ENCODE measurements at regions not wholly inside any gene's neighbourhood (a gene's known extent, or its start where the extent isn't known, plus 50 kb on each side); places are given as distances from the start of the nearest gene placed in this dataset.
"Not testable (repeated sequence)": the region's sequence is repeated elsewhere in the genome, so short reads cannot be mapped to it uniquely, and the experiment has no call there.

DNA sequence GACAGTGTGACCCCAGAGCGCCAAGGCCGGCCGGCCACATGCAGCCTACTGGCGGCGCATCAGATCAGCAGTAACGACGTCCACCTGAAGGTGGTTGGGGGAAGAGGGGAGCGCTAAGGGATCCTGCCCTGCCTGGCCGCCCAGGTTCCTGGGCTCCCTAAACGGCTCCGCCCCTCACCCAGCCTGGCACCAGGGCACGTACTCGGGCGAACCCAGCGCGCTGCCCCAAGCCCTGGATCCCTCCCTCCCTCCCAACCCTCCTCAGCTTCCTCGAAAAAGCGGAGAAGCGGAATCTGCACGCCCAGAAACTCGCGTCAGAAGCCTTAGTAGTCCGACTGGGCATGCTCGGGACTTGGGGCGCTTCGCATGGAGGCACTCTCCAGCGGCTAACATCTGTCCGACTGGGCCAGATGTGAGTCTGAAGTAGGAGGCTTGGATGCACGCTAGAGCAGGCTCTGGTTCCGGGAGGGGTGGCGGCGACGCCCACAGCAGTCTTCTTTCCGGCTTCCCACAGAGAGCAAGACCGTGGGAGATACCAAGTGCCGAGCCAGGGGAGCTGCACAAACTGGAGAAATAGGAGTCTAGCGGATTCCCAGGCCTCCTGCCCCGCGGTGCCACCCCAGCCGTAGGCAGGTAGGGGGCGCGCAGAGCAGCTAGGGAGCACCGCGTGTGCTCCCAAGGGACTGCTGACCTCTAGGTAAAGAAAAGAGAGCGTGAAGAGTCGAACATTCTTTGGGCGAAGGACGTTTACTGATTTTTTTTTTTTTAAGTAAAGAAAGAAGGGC, 114.3 kb upstream of the TEX13C start:
- H3K27me3 Mint-ChIP-seq = peaks cover 44% of the 10 kb centered on the region
- intact Hi-C loops (cut with micrococcal nuclease) = loop anchor here (10.0 kb wide), 1 partner anchor 89 kb away; no protein-coding TSS in a partner anchor
- peak overlapping the region; percentile 82 for H3K4me3 Mint-ChIP-seq

DNA sequence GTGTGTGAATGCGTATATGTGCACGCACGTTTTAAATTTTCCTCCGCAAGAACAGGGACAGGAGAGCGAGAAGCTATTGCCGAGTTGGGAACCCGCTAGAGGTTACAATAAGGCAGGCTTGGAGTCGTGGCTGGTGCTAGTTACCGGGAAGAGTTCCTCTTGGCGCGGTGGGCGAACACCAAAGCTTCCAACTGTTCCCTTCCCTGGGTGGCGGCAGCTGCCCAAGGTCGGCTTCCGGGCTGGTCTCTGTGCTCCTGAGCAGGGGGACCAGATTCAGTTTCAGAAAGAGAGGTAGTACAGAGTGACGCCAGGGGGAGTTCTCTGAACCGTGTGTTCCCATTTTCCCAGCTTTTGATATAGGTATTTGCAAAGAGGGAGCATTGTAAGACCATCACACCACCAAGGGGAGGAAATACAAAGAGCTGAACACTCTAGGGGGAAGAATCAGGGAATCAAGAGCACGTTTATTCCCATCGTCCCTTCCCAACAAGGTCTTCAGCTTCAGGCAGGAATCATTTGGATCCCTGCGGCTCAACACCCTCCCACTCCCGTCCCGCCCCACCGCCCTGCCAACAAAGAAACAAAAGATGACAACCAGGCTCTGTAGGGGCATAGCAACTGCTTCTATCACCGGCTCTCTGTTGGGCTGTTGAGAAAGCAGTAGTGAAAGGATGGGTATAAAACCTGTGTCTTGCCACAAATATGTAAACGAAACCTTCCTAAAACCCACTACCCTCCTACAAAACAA, 113.6 kb upstream of the TEX13C start:
- intact Hi-C loops (cut with micrococcal nuclease) = loop anchor here (10.0 kb wide), 1 partner anchor 89 kb away; no protein-coding TSS in a partner anchor
- Mint-ChIP-seq H3K27ac (no peak overlapping the region), H3K27me3 (peaks cover 44% of the 10 kb centered on the region), H3K4me3 (peak overlapping the region; percentile 82), H3K36me3 (ENCODE audit: low read depth) (no peaks in the 10 kb centered on the region), H3K9me3 (no peaks in the 10 kb centered on the region), H3K4me1 (peaks cover 18% of the 10 kb centered on the region)
- peak; percentile 52 for DNase-seq

More for the DNA sequence above, 114.3 kb upstream of the TEX13C start:
- no peaks in the 10 kb centered on the region for H3K9me3 Mint-ChIP-seq
- peak; percentile 66 for DNase-seq
- H3K27ac Mint-ChIP-seq = no peak overlapping the region
- H3K4me1 Mint-ChIP-seq = peaks cover 18% of the 10 kb centered on the region
- H3K36me3 Mint-ChIP-seq (ENCODE audit: low read depth) = no peaks in the 10 kb centered on the region

DNA sequence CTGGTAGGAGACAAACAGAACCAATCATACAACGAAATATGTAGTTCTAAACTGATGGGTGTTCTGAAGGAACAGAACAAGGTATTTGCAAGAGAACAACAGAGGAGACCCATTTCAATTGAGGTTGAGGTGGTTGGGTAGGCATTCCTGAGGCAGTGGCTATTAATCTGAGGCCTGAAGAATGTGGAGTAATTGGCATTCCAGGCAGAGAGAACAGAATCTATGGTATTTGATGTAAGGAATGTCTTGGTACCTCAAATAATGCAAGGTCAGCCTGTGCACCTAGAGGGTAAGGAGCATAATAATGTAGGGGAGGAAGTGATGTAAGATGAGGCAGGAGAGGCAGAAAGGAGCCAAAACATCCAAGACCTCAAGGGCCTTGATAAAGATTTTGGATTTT, 109.5 kb upstream of the TEX13C start:
- intact Hi-C loops (cut with micrococcal nuclease) = no loop called here

DNA sequence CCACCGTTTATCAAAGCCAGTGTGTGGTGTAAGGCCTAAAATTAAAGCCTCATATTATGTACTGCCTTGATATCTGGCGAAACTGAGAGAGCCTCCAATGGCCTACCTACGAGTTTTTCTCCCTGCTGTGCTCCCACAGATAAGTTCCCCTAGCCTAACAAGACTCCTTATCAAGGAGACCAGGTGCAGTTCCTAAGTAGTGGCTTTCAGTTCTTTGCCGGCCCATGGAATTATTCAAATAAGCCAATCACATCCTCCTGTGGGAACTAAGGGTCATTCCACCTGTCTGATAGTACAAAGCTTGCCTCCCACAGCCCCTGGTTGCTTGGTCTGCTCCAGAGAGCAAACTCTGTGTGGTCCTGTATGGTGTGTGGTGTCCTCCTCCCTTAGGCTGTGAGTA, 99.8 kb upstream of the TEX13C start:
- Mint-ChIP-seq H3K4me3 (no peak overlapping the region), H3K9me3 (no peaks in the 10 kb centered on the region), H3K27ac (no peak overlapping the region), H3K36me3 (ENCODE audit: low read depth) (no peaks in the 10 kb centered on the region), H3K4me1 (no peaks in the 10 kb centered on the region), H3K27me3 (no peaks in the 10 kb centered on the region)
- intact Hi-C loops (cut with micrococcal nuclease) = no loop called here
- DNase-seq = no peak

More for the DNA sequence above, 109.5 kb upstream of the TEX13C start:
- Mint-ChIP-seq H3K4me3 (no peak overlapping the region), H3K27me3 (peaks cover 20% of the 10 kb centered on the region), H3K36me3 (ENCODE audit: low read depth) (no peaks in the 10 kb centered on the region), H3K27ac (no peak overlapping the region), H3K9me3 (no peaks in the 10 kb centered on the region), H3K4me1 (peaks cover 6% of the 10 kb centered on the region)
- no peak for DNase-seq

DNA sequence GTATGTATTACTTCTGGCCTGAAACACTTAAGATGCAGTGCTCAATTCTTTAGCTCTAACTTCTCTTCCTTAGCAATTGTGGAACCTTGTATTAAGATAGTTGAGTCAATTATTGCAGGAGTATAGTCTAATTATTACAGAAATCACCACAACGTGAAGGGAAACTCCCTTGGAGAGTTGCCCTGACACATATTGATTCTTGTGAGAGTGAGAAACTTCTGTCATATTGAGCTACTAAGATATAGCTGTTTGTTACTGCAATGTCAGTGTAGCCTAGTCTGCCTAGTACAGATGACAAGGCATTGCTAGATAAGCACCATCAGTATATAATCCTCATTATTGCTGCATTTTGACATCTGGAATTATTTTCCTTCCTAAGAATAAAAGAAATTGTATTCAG, 82.7 kb upstream of the TEX13C start:
- intact Hi-C loops (cut with micrococcal nuclease) = no loop called here
- no peak overlapping the region for H3K27ac Mint-ChIP-seq
- H3K9me3 Mint-ChIP-seq = no peaks in the 10 kb centered on the region
- H3K4me1 Mint-ChIP-seq = no peaks in the 10 kb centered on the region
- no peak overlapping the region for H3K4me3 Mint-ChIP-seq
- no peak for DNase-seq
- H3K27me3 Mint-ChIP-seq = no peaks in the 10 kb centered on the region
- no peaks in the 10 kb centered on the region for H3K36me3 Mint-ChIP-seq (ENCODE audit: low read depth)

DNA sequence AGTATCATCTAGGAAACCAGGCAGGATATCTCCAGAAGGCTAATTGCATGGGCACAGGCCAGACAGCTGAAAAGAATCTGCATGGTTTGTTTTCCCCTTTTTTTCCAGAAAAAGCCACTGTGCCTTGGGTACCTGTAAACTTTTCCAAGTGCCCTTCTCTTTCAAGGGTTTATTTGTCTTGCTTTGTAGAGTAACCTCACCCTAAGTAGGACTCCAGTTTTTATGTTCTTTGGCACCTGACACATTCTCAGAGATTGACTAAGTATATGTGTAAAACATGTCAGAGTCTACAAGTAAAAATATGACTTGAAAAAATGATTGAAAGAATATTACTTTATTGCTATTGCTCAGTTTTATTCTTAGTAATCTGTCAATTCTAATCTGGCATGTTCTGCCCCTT, 70.7 kb upstream of the TEX13C start:
- Mint-ChIP-seq H3K27me3 (no peaks in the 10 kb centered on the region), H3K9me3 (no peaks in the 10 kb centered on the region), H3K36me3 (ENCODE audit: low read depth) (no peaks in the 10 kb centered on the region), H3K27ac (no peak overlapping the region), H3K4me3 (no peak overlapping the region), H3K4me1 (no peaks in the 10 kb centered on the region)
- intact Hi-C loops (cut with micrococcal nuclease) = no loop called here
- DNase-seq = no peak

DNA sequence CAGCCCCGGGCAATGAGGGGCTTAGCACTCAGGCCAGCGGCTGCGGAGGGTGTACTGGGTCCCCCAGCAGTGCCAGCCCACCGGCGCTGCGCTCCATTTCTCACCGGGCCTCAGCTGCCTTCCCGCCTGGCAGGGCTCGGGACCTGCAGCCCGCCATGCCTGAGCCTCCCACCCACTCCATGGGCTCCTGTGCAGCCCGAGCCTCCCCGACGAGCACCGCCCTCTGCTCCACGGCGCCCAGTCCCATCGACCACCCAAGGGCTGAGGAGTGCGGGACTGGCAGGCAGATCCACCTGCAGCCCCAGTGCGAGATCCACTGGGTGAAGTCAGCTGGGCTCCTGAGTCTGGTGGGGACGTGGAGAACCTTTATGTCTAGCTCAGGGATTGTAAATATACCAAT, 63.9 kb upstream of the TEX13C start:
- H3K4me1 Mint-ChIP-seq; intact Hi-C loops (cut with micrococcal nuclease); H3K27ac Mint-ChIP-seq; H3K9me3 Mint-ChIP-seq; H3K4me3 Mint-ChIP-seq; H3K27me3 Mint-ChIP-seq; H3K36me3 Mint-ChIP-seq (ENCODE audit: low read depth); DNase-seq: not testable (repeated sequence)

DNA sequence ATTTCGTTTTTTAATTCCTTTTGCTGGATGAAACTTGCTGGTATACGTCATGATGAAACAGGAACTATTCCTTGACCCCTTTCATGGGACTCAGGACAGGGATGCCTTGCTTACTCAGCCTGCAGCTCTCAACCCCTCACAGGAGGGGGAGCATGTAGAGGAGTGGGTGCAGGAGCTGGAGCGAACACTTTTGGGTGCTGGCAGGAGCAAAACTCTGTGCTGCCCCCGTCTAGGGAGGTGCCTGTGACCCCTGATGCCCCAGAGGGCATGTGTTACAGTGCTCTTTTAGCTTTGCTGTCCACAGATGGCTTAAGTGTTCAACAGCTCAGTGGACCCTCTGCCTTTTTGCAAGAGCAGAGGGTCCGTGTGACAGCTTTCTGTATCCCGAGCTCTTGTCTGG, 56.8 kb upstream of the TEX13C start:
- Mint-ChIP-seq H3K27me3 (no peaks in the 10 kb centered on the region), H3K4me1 (no peaks in the 10 kb centered on the region), H3K27ac (no peak overlapping the region), H3K36me3 (ENCODE audit: low read depth) (no peaks in the 10 kb centered on the region), H3K4me3 (no peak overlapping the region), H3K9me3 (no peaks in the 10 kb centered on the region)
- no peak for DNase-seq
- intact Hi-C loops (cut with micrococcal nuclease) = no loop called here

DNA sequence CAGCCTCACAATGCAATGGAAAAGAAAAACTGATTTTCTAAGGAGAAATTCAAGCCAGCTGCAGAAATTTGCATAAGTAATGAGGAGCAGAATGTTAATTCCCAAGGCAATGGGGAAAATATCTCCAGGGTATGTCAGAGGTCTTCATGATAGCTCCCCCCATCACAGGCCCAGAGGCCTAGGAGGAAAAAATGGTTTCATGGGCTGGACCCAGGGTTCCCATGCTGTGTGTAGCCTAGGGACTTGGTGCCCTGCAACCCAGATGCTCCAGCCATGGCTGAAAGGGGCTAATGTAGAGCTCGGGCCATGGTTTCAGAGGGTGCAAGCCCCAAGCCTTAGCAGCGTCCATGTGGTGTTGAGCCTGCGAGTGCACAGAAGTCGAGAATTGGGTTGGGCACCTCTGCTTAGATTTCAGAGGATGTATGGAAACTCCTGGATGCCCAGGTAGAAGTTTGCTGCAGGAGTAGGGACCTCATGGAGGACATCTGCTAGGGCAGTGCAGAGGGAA, 53.5 kb upstream of the TEX13C start:
- no peak overlapping the region for H3K4me3 Mint-ChIP-seq

More for the DNA sequence above, 53.5 kb upstream of the TEX13C start:
- Mint-ChIP-seq H3K36me3 (ENCODE audit: low read depth) (no peaks in the 10 kb centered on the region), H3K9me3 (no peaks in the 10 kb centered on the region), H3K27ac (no peak overlapping the region), H3K4me1 (no peaks in the 10 kb centered on the region), H3K27me3 (no peaks in the 10 kb centered on the region)
- intact Hi-C loops (cut with micrococcal nuclease) = no loop called here
- no peak for DNase-seq
